ENCODE measurements at regions not wholly inside any gene's neighbourhood (a gene's known extent, or its start where the extent isn't known, plus 50 kb on each side); places are given as distances from the start of the nearest gene placed in this dataset.

GRCh38 chr13:90776051-90776748, 571.3 kb upstream of the MIR17HG start:
- 96% methylated on average over 7 of the region's 7 CpGs for WGBS
- DNase-seq (ENCODE audit: low read depth in 6 of 9, low spot score in 9 of 9): no peak
- Histone ChIP-seq H3K36me3 (ENCODE audit: control insufficient read depth in 2 of 2, insufficient read depth in 2 of 2, low read length in 1 of 2) (no peaks in the 10 kb centered on the region), H3K4me3 (ENCODE audit: low read length in 2 of 2) (no peak overlapping the region), H3K4me1 (ENCODE audit: control insufficient read depth in 2 of 2, insufficient read depth in 2 of 2, low read length in 2 of 2) (no peaks in the 10 kb centered on the region), H3K27me3 (ENCODE audit: control insufficient read depth in 2 of 2, insufficient read depth in 1 of 2, low read length in 1 of 2) (no peaks in the 10 kb centered on the region), H3K9me3 (ENCODE audit: control insufficient read depth in 2 of 2, insufficient read depth in 1 of 2, low read length in 1 of 2) (no peaks in the 10 kb centered on the region), H3K27ac (ENCODE audit: low read depth in 1 of 2, low read length in 1 of 2) (no peak overlapping the region)

- Histone ChIP-seq H3K27me3 (ENCODE audit: control insufficient read depth in 2 of 2, insufficient read depth in 1 of 2, low read length in 1 of 2) (no peaks in the 10 kb centered on the region), H3K36me3 (ENCODE audit: control insufficient read depth in 2 of 2, insufficient read depth in 2 of 2, low read length in 1 of 2) (no peaks in the 10 kb centered on the region), H3K4me1 (ENCODE audit: control insufficient read depth in 2 of 2, insufficient read depth in 2 of 2, low read length in 2 of 2) (no peaks in the 10 kb centered on the region), H3K4me3 (ENCODE audit: low read length in 2 of 2) (no peak overlapping the region), H3K27ac (ENCODE audit: low read depth in 1 of 2, low read length in 1 of 2) (no peak overlapping the region), H3K9me3 (ENCODE audit: control insufficient read depth in 2 of 2, insufficient read depth in 1 of 2, low read length in 1 of 2) (no peaks in the 10 kb centered on the region)
- DNase-seq (ENCODE audit: low read depth in 6 of 9, low spot score in 9 of 9): no peak
Observed at GRCh38 chr13:90783273-90783672, 564.2 kb upstream of the MIR17HG start.

- Histone ChIP-seq H3K4me3 (ENCODE audit: low read length in 2 of 2) (no peak overlapping the region), H3K9me3 (ENCODE audit: control insufficient read depth in 2 of 2, insufficient read depth in 1 of 2, low read length in 1 of 2) (no peaks in the 10 kb centered on the region), H3K36me3 (ENCODE audit: control insufficient read depth in 2 of 2, insufficient read depth in 2 of 2, low read length in 1 of 2) (no peaks in the 10 kb centered on the region), H3K4me1 (ENCODE audit: control insufficient read depth in 2 of 2, insufficient read depth in 2 of 2, low read length in 2 of 2) (no peaks in the 10 kb centered on the region), H3K27ac (ENCODE audit: low read depth in 1 of 2, low read length in 1 of 2) (no peak overlapping the region), H3K27me3 (ENCODE audit: control insufficient read depth in 2 of 2, insufficient read depth in 1 of 2, low read length in 1 of 2) (no peaks in the 10 kb centered on the region)
- no peak for DNase-seq (ENCODE audit: low read depth in 6 of 9, low spot score in 9 of 9)
Observed at GRCh38 chr13:90787007-90787406, 560.5 kb upstream of the MIR17HG start.

GRCh38 chr13:90792335-90792734, 555.2 kb upstream of the MIR17HG start:
- WGBS: 94% methylated on average over 1 of the region's 1 CpG
- H3K4me3 ChIP-seq (ENCODE audit: low read length in 2 of 2): no peak overlapping the region
- no peaks in the 10 kb centered on the region for H3K9me3 ChIP-seq (ENCODE audit: control insufficient read depth in 2 of 2, insufficient read depth in 1 of 2, low read length in 1 of 2)

DNA sequence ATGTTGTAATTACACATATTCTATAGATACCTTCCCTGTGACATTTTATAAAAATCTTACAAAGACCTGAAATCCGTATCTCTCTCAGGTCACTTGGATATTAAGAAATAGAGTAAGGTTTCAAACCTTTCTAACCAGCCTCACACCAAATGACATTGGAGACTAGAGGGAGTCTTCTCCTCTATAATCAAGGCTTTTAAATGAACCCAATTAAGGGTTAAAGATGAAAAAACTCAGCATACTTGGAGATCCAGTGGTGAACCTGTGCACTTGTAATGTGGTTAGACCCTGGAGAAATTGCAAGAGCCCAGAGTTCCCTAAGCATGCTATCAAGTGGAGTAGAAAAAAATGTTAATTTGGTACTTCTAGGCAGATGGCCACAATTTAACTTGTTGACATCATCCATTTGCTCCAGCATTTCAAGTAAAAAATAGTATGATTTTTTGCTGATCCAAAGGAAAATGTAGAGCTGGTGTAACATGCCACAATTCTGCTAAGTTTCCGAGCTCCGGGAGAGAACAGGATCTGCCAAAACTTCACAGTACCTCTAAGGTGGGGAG, 554.1 kb upstream of the MIR17HG start:
- H3K9me3 ChIP-seq (ENCODE audit: control insufficient read depth in 2 of 2, insufficient read depth in 1 of 2, low read length in 1 of 2): no peaks in the 10 kb centered on the region
- no peaks in the 10 kb centered on the region for H3K36me3 ChIP-seq (ENCODE audit: control insufficient read depth in 2 of 2, insufficient read depth in 2 of 2, low read length in 1 of 2)
- WGBS: 93% methylated on average over 3 of the region's 3 CpGs
- no peak for DNase-seq (ENCODE audit: low read depth in 6 of 9, low spot score in 9 of 9)
- no peak overlapping the region for H3K4me3 ChIP-seq (ENCODE audit: low read length in 2 of 2)
- H3K4me1 ChIP-seq (ENCODE audit: control insufficient read depth in 2 of 2, insufficient read depth in 2 of 2, low read length in 2 of 2): no peaks in the 10 kb centered on the region
- H3K27me3 ChIP-seq (ENCODE audit: control insufficient read depth in 2 of 2, insufficient read depth in 1 of 2, low read length in 1 of 2): no peaks in the 10 kb centered on the region
- no peak overlapping the region for H3K27ac ChIP-seq (ENCODE audit: low read depth in 1 of 2, low read length in 1 of 2)

More at GRCh38 chr13:90792335-90792734, 555.2 kb upstream of the MIR17HG start:
- H3K36me3 ChIP-seq (ENCODE audit: control insufficient read depth in 2 of 2, insufficient read depth in 2 of 2, low read length in 1 of 2): no peaks in the 10 kb centered on the region
- no peaks in the 10 kb centered on the region for H3K4me1 ChIP-seq (ENCODE audit: control insufficient read depth in 2 of 2, insufficient read depth in 2 of 2, low read length in 2 of 2)
- DNase-seq (ENCODE audit: low read depth in 6 of 9, low spot score in 9 of 9): no peak
- H3K27ac ChIP-seq (ENCODE audit: low read depth in 1 of 2, low read length in 1 of 2): no peak overlapping the region
- H3K27me3 ChIP-seq (ENCODE audit: control insufficient read depth in 2 of 2, insufficient read depth in 1 of 2, low read length in 1 of 2): no peaks in the 10 kb centered on the region

DNA sequence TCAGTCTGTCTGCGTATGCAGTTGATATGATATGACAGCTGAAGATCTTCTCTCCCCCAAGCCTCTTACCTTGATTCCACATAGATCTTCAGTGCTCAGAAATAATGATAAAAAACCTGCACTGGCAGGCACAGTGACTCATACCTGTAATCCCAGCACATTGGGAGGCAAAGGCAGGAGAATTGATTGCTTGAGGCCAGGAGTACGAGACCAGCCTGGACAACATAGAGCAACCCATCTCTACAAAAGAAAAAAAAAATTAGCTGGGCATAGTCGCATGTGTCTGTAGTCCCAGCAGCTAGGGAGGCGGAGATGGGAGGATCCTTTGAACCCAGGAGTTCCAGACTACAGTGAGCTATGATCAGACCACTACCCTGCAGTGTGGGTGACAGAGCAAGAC, 551.0 kb upstream of the MIR17HG start:
- Histone ChIP-seq H3K27ac (ENCODE audit: low read depth in 1 of 2, low read length in 1 of 2) (no peak overlapping the region), H3K9me3 (ENCODE audit: control insufficient read depth in 2 of 2, insufficient read depth in 1 of 2, low read length in 1 of 2) (no peaks in the 10 kb centered on the region), H3K4me3 (ENCODE audit: low read length in 2 of 2) (no peak overlapping the region), H3K27me3 (ENCODE audit: control insufficient read depth in 2 of 2, insufficient read depth in 1 of 2, low read length in 1 of 2) (no peaks in the 10 kb centered on the region), H3K36me3 (ENCODE audit: control insufficient read depth in 2 of 2, insufficient read depth in 2 of 2, low read length in 1 of 2) (no peaks in the 10 kb centered on the region), H3K4me1 (ENCODE audit: control insufficient read depth in 2 of 2, insufficient read depth in 2 of 2, low read length in 2 of 2) (no peaks in the 10 kb centered on the region)
- 82% methylated on average over 4 of the region's 4 CpGs for WGBS
- DNase-seq (ENCODE audit: low read depth in 6 of 9, low spot score in 9 of 9): no peak

DNA sequence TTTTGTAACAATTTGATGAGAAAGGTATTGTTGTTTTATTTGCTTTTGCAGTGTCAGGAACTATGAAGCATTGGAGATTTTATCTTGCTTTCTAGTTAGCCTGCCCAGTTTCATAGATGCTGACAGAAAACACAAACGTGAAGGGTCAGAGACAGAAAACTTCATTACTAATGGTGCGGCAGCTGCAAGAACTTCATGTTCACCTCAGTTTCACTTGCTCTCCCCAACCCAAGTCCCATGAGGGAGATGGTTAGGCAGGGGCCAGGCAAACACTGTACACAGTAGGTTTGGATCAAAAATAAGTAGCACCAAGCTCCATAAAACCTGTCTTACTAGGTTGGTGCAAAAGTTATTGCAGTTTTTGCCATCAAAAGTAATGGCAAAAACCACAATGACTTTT, 550.2 kb upstream of the MIR17HG start:
- WGBS: 93% methylated on average over 2 of the region's 2 CpGs
- DNase-seq (ENCODE audit: low read depth in 6 of 9, low spot score in 9 of 9): no peak
- Histone ChIP-seq H3K27me3 (ENCODE audit: control insufficient read depth in 2 of 2, insufficient read depth in 1 of 2, low read length in 1 of 2) (no peaks in the 10 kb centered on the region), H3K36me3 (ENCODE audit: control insufficient read depth in 2 of 2, insufficient read depth in 2 of 2, low read length in 1 of 2) (no peaks in the 10 kb centered on the region), H3K4me3 (ENCODE audit: low read length in 2 of 2) (no peak overlapping the region), H3K4me1 (ENCODE audit: control insufficient read depth in 2 of 2, insufficient read depth in 2 of 2, low read length in 2 of 2) (no peaks in the 10 kb centered on the region), H3K27ac (ENCODE audit: low read depth in 1 of 2, low read length in 1 of 2) (no peak overlapping the region), H3K9me3 (ENCODE audit: control insufficient read depth in 2 of 2, insufficient read depth in 1 of 2, low read length in 1 of 2) (no peaks in the 10 kb centered on the region)

DNA sequence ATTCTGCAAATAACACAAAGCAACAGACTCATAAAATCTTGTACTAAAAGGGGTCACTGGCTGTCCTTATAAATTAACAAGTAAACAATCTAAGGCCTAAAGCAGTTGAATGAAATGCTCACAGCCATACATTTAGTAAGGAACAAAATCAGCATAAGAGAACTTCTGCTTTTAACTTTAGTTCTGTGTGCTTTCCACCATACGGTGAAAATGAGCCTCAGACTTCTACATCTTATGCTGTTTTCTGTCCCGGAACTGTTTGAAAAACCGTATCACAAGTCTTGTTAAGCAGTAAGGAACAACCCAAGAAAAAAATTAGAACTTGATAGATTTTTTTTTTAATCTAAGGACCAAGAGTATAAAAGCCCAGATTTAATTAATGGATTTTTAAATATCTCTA, 549.1 kb upstream of the MIR17HG start:
- Histone ChIP-seq H3K27ac (ENCODE audit: low read depth in 1 of 2, low read length in 1 of 2) (no peak overlapping the region), H3K4me3 (ENCODE audit: low read length in 2 of 2) (no peak overlapping the region), H3K36me3 (ENCODE audit: control insufficient read depth in 2 of 2, insufficient read depth in 2 of 2, low read length in 1 of 2) (no peaks in the 10 kb centered on the region), H3K27me3 (ENCODE audit: control insufficient read depth in 2 of 2, insufficient read depth in 1 of 2, low read length in 1 of 2) (no peaks in the 10 kb centered on the region), H3K4me1 (ENCODE audit: control insufficient read depth in 2 of 2, insufficient read depth in 2 of 2, low read length in 2 of 2) (no peaks in the 10 kb centered on the region), H3K9me3 (ENCODE audit: control insufficient read depth in 2 of 2, insufficient read depth in 1 of 2, low read length in 1 of 2) (no peaks in the 10 kb centered on the region)
- no peak for DNase-seq (ENCODE audit: low read depth in 6 of 9, low spot score in 9 of 9)
- 21% methylated on average over 3 of the region's 3 CpGs for WGBS

DNA sequence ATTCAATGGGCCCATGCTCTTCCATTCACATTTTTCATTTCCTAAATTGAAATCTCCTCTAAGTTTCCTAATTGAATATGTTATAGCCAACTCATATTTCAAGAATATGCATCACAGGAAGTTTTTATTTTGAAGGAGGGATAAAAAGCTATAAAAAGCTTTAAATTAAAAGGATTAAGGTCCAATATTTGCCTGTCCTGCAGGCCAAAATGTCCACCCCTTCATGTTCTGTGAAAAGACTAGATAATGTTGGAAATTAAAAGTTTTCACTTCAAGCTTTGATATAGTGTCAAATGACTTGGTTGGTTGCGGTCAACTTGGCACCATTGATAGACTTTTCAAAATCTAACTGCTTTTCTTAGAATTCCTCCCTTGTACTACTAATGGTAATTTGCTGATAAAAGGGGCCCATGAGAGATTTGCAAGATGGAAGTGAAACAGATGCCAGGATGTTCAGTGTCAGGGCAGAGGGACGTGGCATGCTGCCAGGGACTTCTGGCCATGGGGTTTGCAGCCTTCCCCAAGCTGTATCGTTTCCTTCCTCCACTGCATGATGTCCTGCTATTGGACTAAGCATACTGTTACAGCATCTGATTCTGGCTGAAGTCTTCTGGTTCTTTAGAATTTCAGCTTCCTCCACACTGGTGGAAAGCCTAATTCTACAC, 547.3 kb upstream of the MIR17HG start:
- Histone ChIP-seq H3K9me3 (ENCODE audit: control insufficient read depth in 2 of 2, insufficient read depth in 1 of 2, low read length in 1 of 2) (no peaks in the 10 kb centered on the region), H3K27me3 (ENCODE audit: control insufficient read depth in 2 of 2, insufficient read depth in 1 of 2, low read length in 1 of 2) (no peaks in the 10 kb centered on the region), H3K4me3 (ENCODE audit: low read length in 2 of 2) (no peak overlapping the region), H3K4me1 (ENCODE audit: control insufficient read depth in 2 of 2, insufficient read depth in 2 of 2, low read length in 2 of 2) (no peaks in the 10 kb centered on the region), H3K36me3 (ENCODE audit: control insufficient read depth in 2 of 2, insufficient read depth in 2 of 2, low read length in 1 of 2) (no peaks in the 10 kb centered on the region), H3K27ac (ENCODE audit: low read depth in 1 of 2, low read length in 1 of 2) (no peak overlapping the region)
- 29% methylated on average over 3 of the region's 3 CpGs for WGBS
- peak in 2 of 9 donors; percentile 0 for DNase-seq (ENCODE audit: low read depth in 6 of 9, low spot score in 9 of 9)

Data from thymus (tissue), 11 donors.